GM19025 (cell line): ENCODE measurements at regions not wholly inside any gene's neighbourhood (a gene's known extent, or its start where the extent isn't known, plus 50 kb on each side); places are given as distances from the start of the nearest gene placed in this dataset.

Experiments used
- ATAC-seq: cut with Tn5 transposase; IDR thresholded peaks from one replicate; pipeline ENCODE4 v1.9.1; 2021; ENCODE audit warnings: mild to moderate bottlenecking, low read depth, moderate library complexity; ENCODE audit not compliant: unreplicated experiment

GRCh38 chr4:96646146-96646545 lies 806.3 kb downstream of the PDHA2 start:
- no peak for ATAC-seq

- ATAC-seq, result no peak
Observed at GRCh38 chr4:96649536-96649935, 809.6 kb downstream of the PDHA2 start.

GRCh38 chr4:96652158-96652557 lies 812.3 kb downstream of the PDHA2 start:
- no peak for ATAC-seq

GRCh38 chr4:96652821-96653220 lies 812.9 kb downstream of the PDHA2 start:
- ATAC-seq, result no peak

GRCh38 chr4:96654045-96654444 lies 814.2 kb downstream of the PDHA2 start:
- ATAC-seq, result no peak

GRCh38 chr4:96670381-96670780 lies 830.5 kb downstream of the PDHA2 start:
- no peak for ATAC-seq

- no peak for ATAC-seq
Observed at GRCh38 chr4:96675416-96675815, 835.5 kb downstream of the PDHA2 start.

- ATAC-seq, result no peak
Observed at GRCh38 chr4:96675896-96676295, 836.0 kb downstream of the PDHA2 start.

GRCh38 chr4:96676754-96677435 lies 837.0 kb downstream of the PDHA2 start:
- no peak for ATAC-seq

- ATAC-seq, result no peak
Observed at GRCh38 chr4:96677499-96677898, 837.6 kb downstream of the PDHA2 start.

- ATAC-seq, result no peak
Observed at GRCh38 chr4:96681218-96681617, 841.3 kb downstream of the PDHA2 start.

- ATAC-seq, result no peak
Observed at GRCh38 chr4:96685691-96686090, 845.8 kb downstream of the PDHA2 start.

GRCh38 chr4:96691521-96691920 lies 851.6 kb downstream of the PDHA2 start:
- no peak for ATAC-seq

GRCh38 chr4:96698831-96699230 lies 858.9 kb downstream of the PDHA2 start:
- no peak for ATAC-seq

GRCh38 chr4:96703265-96703664 lies 863.4 kb downstream of the PDHA2 start:
- no peak for ATAC-seq

- no peak for ATAC-seq
Observed at GRCh38 chr4:96708766-96709165, 868.9 kb downstream of the PDHA2 start.

- ATAC-seq, result no peak
Observed at GRCh38 chr4:96713271-96713850, 873.5 kb downstream of the PDHA2 start.

GRCh38 chr4:96729641-96730040 lies 889.7 kb downstream of the PDHA2 start:
- ATAC-seq, result no peak

GRCh38 chr4:96730432-96730831 lies 890.5 kb downstream of the PDHA2 start:
- ATAC-seq, result no peak

GRCh38 chr4:96736352-96736889 lies 896.5 kb downstream of the PDHA2 start:
- ATAC-seq, result no peak

GRCh38 chr4:96739101-96739500 lies 899.2 kb downstream of the PDHA2 start:
- ATAC-seq, result no peak

GRCh38 chr4:96742332-96743014 lies 902.6 kb downstream of the PDHA2 start:
- ATAC-seq, result no peak
